HEK293 (cell line): ENCODE measurements at regions not wholly inside any gene's neighbourhood (a gene's known extent, or its start where the extent isn't known, plus 50 kb on each side); places are given as distances from the start of the nearest gene placed in this dataset.

Source experiments
- CTCF ChIA-PET: fragments of 350-600 bp; formaldehyde crosslinking; extraction: SDS; loops from one replicate; lab custom pipeline; 2021; ENCODE audit warnings: antibody characterized with exemption; lab: Yijun Ruan, JAX
- POLR2A ChIA-PET: fragments of 300-600 bp; formaldehyde crosslinking; extraction: SDS; loops from one replicate; lab custom pipeline; 2020; ENCODE audit warnings: antibody characterized with exemption, inconsistent platforms; lab: Yijun Ruan, JAX
- H3K27ac ChIP-seq: fragments of 200-500 bp; sonication (Bioruptor generic); 2 replicates; pipeline ENCODE4 v1.5.1; 2014; ENCODE audit warnings: low read depth, low read length, control low read depth, inconsistent platforms; ENCODE audit errors: extremely low read depth
- H3K36me3 ChIP-seq, 2 experiments: fragments of 200-500 bp in 1 of 2; sonication (Bioruptor generic) in 1 of 2; 1 replicate in 1 of 2; 2 replicates in 1 of 2; pipeline ENCODE4 v1.5.1; 2014 to 2017; ENCODE audit warnings: inconsistent platforms in 2 of 2, low read length in 2 of 2; ENCODE audit not compliant: control insufficient read depth in 2 of 2, insufficient read depth in 1 of 2
- H3K4me1 ChIP-seq: fragments of 200-500 bp; sonication (Bioruptor generic); 2 replicates; pipeline ENCODE4 v1.5.1; 2014; ENCODE audit warnings: mild to moderate bottlenecking, low read length, inconsistent platforms; ENCODE audit not compliant: control insufficient read depth, insufficient read depth
- H3K4me3 ChIP-seq: 2 replicates; pipeline ENCODE4 v1.5.1; 2011; ENCODE audit warnings: low read depth, mild to moderate bottlenecking, control low read depth, low read length, moderate library complexity
- H3K9me3 ChIP-seq: fragments of 200-500 bp; sonication (Bioruptor generic); 2 replicates; pipeline ENCODE4 v1.5.1; 2014; ENCODE audit warnings: low read depth, low read length, inconsistent platforms; ENCODE audit not compliant: control insufficient read depth, insufficient read depth
- MYNN ChIP-seq: fragments of 450-650 bp; formaldehyde crosslinking; IDR thresholded peaks from 2 replicates; pipeline ENCODE4 v1.5.1; 2016; ENCODE audit warnings: missing biosample characterization, missing genetic modification characterization, borderline replicate concordance
- PRDM6 ChIP-seq: fragments of 450-650 bp; formaldehyde crosslinking; IDR thresholded peaks from 2 replicates; pipeline ENCODE4 v1.5.1; 2017; ENCODE audit warnings: missing biosample characterization, missing genetic modification characterization
- ZBTB48 ChIP-seq: fragments of 450-650 bp; formaldehyde crosslinking; IDR thresholded peaks from 2 replicates; pipeline ENCODE4 v1.5.1; 2016; ENCODE audit warnings: missing biosample characterization, missing genetic modification characterization
- ZFP69B ChIP-seq: fragments of 450-650 bp; formaldehyde crosslinking; IDR thresholded peaks from 2 replicates; pipeline ENCODE4 v1.5.1; 2016; ENCODE audit warnings: missing biosample characterization, missing genetic modification characterization
- ZNF146 ChIP-seq: fragments of 450-650 bp; formaldehyde crosslinking; IDR thresholded peaks from 2 replicates; pipeline ENCODE4 v1.5.1; 2016; ENCODE audit warnings: missing biosample characterization, missing genetic modification characterization
- ZNF561 ChIP-seq: fragments of 450-650 bp; IDR thresholded peaks from 2 replicates; pipeline ENCODE4 v1.5.1; 2018; ENCODE audit warnings: missing biosample characterization, missing genetic modification characterization, borderline replicate concordance
- ZNF580 ChIP-seq: fragments of 450-650 bp; formaldehyde crosslinking; IDR thresholded peaks from 2 replicates; pipeline ENCODE4 v1.5.1; 2016; ENCODE audit warnings: missing biosample characterization, missing genetic modification characterization
- ZNF658 ChIP-seq: fragments of 450-650 bp; formaldehyde crosslinking; IDR thresholded peaks from 2 replicates; pipeline ENCODE4; 2016; ENCODE audit warnings: missing biosample characterization, missing genetic modification characterization
- ZSCAN30 ChIP-seq: fragments of 450-650 bp; IDR thresholded peaks from 2 replicates; pipeline ENCODE4 v1.5.1; 2018; ENCODE audit warnings: missing biosample characterization, mild to moderate bottlenecking, missing genetic modification characterization, moderate library complexity
- TF ChIP-seq, protein P1 (sequence below): fragments of 450-650 bp; formaldehyde crosslinking; IDR thresholded peaks from 2 replicates; pipeline ENCODE4 v1.5.1; 2016; ENCODE audit warnings: missing biosample characterization, missing genetic modification characterization
- TF ChIP-seq, protein P2 (sequence below): fragments of 450-650 bp; formaldehyde crosslinking; IDR thresholded peaks from 2 replicates; pipeline ENCODE4 v1.5.1; 2016; ENCODE audit warnings: missing biosample characterization, missing genetic modification characterization, borderline replicate concordance

DNA sequence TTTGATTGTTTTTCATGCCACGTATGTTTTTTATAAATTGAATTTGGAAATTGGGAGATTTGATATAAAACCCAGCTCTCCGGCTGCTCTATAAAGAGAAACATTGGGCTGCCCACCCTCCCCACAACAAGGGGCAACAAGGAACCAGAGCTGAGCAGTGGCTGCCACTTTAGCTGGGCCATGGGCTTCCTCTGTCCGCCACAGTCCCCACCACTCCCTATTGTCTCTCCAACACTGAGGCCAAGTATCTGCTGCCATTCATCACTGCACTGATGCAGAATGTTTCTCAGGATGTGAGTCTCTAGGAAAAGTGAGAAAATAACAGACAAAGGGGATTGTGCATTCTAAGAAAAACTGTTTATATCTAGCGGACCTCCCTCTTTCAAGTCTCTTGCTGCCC is 106.8 kb downstream of the LITAF start (continued):
- TF ChIP-seq, protein P1, sequence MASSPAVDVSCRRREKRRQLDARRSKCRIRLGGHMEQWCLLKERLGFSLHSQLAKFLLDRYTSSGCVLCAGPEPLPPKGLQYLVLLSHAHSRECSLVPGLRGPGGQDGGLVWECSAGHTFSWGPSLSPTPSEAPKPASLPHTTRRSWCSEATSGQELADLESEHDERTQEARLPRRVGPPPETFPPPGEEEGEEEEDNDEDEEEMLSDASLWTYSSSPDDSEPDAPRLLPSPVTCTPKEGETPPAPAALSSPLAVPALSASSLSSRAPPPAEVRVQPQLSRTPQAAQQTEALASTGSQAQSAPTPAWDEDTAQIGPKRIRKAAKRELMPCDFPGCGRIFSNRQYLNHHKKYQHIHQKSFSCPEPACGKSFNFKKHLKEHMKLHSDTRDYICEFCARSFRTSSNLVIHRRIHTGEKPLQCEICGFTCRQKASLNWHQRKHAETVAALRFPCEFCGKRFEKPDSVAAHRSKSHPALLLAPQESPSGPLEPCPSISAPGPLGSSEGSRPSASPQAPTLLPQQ: no peak
- TF ChIP-seq, protein P2, sequence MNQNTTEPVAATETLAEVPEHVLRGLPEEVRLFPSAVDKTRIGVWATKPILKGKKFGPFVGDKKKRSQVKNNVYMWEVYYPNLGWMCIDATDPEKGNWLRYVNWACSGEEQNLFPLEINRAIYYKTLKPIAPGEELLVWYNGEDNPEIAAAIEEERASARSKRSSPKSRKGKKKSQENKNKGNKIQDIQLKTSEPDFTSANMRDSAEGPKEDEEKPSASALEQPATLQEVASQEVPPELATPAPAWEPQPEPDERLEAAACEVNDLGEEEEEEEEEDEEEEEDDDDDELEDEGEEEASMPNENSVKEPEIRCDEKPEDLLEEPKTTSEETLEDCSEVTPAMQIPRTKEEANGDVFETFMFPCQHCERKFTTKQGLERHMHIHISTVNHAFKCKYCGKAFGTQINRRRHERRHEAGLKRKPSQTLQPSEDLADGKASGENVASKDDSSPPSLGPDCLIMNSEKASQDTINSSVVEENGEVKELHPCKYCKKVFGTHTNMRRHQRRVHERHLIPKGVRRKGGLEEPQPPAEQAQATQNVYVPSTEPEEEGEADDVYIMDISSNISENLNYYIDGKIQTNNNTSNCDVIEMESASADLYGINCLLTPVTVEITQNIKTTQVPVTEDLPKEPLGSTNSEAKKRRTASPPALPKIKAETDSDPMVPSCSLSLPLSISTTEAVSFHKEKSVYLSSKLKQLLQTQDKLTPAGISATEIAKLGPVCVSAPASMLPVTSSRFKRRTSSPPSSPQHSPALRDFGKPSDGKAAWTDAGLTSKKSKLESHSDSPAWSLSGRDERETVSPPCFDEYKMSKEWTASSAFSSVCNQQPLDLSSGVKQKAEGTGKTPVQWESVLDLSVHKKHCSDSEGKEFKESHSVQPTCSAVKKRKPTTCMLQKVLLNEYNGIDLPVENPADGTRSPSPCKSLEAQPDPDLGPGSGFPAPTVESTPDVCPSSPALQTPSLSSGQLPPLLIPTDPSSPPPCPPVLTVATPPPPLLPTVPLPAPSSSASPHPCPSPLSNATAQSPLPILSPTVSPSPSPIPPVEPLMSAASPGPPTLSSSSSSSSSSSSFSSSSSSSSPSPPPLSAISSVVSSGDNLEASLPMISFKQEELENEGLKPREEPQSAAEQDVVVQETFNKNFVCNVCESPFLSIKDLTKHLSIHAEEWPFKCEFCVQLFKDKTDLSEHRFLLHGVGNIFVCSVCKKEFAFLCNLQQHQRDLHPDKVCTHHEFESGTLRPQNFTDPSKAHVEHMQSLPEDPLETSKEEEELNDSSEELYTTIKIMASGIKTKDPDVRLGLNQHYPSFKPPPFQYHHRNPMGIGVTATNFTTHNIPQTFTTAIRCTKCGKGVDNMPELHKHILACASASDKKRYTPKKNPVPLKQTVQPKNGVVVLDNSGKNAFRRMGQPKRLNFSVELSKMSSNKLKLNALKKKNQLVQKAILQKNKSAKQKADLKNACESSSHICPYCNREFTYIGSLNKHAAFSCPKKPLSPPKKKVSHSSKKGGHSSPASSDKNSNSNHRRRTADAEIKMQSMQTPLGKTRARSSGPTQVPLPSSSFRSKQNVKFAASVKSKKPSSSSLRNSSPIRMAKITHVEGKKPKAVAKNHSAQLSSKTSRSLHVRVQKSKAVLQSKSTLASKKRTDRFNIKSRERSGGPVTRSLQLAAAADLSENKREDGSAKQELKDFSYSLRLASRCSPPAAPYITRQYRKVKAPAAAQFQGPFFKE (tag by site-specific recombination): no peak
- TF ChIP-seq ZFP69B (tag by site-specific recombination) (no peak), ZSCAN30 (no peak)

DNA sequence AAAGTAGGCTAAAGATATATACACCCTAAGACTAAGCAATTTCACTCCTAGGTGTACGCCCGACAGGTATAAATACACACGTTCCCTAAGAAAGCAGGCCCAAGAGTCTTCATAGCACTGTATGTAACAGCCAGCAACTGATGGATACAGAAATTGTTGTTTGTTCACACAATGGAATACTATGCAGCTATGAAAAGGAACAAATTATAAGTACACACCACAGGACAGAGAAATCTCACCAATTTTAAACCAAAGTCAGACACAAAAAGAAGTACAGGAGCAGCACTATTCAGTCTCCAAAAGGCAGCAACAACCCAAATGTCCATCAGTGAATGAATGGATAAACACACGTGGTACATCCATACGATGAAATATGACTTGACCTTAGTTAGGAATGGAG is 106.1 kb downstream of the LITAF start:
- CTCF ChIA-PET: interaction anchor here (0.6 to 0.9 kb wide), 2 partner anchors 12 to 51 kb away, joined by 3 read pairs; no protein-coding TSS in a partner anchor
- POLR2A ChIA-PET: no interaction called here
- no peaks in the 10 kb centered on the region for H3K4me1 ChIP-seq
- TF ChIP-seq ZNF658: no peak
- TF ChIP-seq ZNF580 (tag by site-specific recombination): 0 out of 2 replicates have a peak, but pooled peaks have one; percentile 32
- TF ChIP-seq ZNF146 (tag by site-specific recombination): peak; percentile 96
- H3K27ac ChIP-seq: no peak overlapping the region
- no peak overlapping the region for H3K4me3 ChIP-seq
- H3K36me3 ChIP-seq: no peaks in the 10 kb centered on the region
- no peaks in the 10 kb centered on the region for H3K9me3 ChIP-seq

GRCh38 chr16:11481987-11482386 is 104.7 kb downstream of the LITAF start:
- no peak for TF ChIP-seq ZBTB48 (tag by site-specific recombination)
- no peak for TF ChIP-seq ZNF580 (tag by site-specific recombination)
- TF ChIP-seq ZNF561 (tag by site-specific recombination): no peak
- no peak for TF ChIP-seq MYNN
- TF ChIP-seq PRDM6: no peak
- H3K4me3 ChIP-seq: no peak overlapping the region
- no peak overlapping the region for H3K27ac ChIP-seq
- H3K9me3 ChIP-seq: no peaks in the 10 kb centered on the region
- no peaks in the 10 kb centered on the region for H3K4me1 ChIP-seq
- ChIA-PET CTCF (no interaction called here), POLR2A (no interaction called here)
- no peaks in the 10 kb centered on the region for H3K36me3 ChIP-seq
